Right ventricle myocardium inferior (tissue), 1 donor: ENCODE measurements at regions not wholly inside any gene's neighbourhood (a gene's known extent, or its start where the extent isn't known, plus 50 kb on each side); places are given as distances from the start of the nearest gene placed in this dataset.

Experiments
- ATAC-seq: fragments of 200-7000 bp; cut with Tn5 transposase; one replicate; pipeline ENCODE4 v1.9.1; 2020; ENCODE audit warnings: mild to moderate bottlenecking, moderate library complexity
- DNase-seq: peaks from one replicate; pipeline ENCODE4 v3.0.0; 2021; ENCODE audit errors: missing footprints
- intact Hi-C: fragments of 100-400 bp; cut with DNase I; formaldehyde crosslinking; loops from one replicate; pipeline ENCODE4 v1.11.0; 2022
- donor health status: DM: no; HTN: yes; CAD: no; lungs with severe emphysema.

DNA sequence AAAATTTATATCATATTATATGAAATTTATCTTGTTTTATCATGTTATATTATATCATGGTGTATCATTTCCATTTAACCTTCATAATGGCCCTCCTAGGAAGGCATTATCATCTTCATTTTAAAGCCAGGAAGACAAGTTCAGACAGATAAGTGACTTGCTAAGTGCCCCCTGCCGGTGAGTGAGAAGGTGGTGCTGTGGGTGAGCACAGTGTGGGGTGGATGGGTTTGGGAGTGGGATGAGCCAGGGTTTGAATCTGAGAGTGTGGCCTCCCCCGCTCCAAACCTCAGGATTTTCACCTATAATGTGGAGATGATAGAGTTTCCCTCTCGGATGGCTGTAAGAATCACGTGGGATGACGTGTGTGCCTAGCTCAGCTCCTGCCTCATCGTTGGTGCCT is 108.7 kb upstream of the IGSF21 start:
- intact Hi-C loops = no loop called here
- no peak for ATAC-seq
- no peak for DNase-seq

DNA sequence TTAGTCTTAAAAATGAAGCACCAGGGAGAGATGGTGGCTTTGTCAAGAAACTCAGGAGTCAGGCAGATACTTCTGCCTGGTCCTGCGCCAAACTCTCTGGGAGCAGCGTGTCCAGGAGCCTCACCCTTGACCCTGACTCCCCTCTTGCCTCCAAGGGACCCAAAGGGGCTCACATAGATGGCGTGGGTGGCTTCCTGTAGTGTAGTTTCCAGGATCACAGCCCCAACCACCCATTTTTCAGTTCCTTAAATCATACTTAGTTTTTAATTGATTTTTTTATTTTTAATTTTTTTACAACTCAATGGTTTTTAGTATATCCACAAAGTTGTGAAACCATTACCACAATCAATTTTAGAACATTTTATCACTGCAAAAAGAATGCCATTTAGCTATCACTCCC is 107.7 kb upstream of the IGSF21 start:
- DNase-seq (no peak), ATAC-seq (no peak)
- intact Hi-C loops = no loop called here

DNA sequence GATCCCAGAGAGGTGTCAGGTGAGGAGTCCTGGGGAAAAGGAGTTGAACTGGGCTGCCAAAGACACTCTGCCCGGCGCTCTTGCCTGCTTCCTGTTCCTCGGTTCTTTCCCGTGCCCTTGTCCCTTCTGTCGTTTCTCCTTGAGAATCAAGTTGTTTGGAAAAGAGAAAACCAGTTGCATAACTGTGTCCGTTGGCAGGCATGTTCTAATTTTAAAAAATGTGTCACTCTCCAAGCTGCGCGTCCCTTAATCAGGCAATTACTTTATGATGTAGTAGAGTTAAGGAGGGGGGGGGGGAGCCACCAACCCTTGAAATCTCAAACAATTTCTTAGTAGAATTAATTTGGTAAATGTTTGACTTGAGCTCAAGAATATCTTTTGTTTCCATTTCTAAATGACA is 105.9 kb upstream of the IGSF21 start:
- ATAC-seq (no peak), DNase-seq (no peak)
- intact Hi-C loops = no loop called here

DNA sequence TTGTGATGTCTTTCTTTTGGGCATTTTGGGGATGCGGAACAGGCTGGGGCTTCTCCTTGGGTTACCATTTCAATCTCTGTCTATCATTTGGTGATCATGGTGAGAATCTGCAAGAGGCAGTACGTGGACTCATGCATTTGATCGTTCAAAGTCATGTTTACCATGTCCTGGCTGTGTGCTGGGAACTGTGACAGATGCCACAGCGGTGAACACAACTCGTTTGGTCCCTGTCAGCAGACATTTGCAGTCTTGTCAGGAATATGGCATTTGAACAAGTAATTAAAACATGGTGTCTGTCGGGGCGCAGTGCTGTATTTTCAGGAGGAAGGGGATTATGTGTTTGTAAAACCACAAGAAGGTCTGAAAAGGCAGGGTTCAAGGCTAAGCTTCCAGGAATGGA is 103.3 kb upstream of the IGSF21 start:
- DNase-seq (no peak), ATAC-seq (no peak)
- intact Hi-C loops = no loop called here

DNA sequence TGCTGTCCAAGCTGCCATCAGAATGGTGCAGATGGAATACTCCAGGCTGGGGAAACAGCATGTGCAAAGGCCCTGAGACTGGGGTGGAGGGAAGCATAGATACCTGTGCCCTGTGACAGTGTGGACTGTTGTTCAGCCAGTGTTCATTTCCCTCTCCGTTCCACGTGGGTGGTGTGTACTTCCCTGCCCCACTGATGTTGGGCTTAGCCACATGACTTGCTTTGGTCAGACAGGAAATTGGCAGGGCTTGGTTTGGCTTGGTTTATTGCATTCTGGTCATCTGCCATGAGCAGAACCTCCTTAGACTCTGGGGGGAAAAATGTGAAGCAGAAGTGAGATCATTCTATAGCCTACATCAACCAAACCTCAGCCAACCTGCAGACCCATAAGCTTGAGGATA is 102.4 kb upstream of the IGSF21 start:
- no peak for DNase-seq
- ATAC-seq = no peak
- intact Hi-C loops = no loop called here

DNA sequence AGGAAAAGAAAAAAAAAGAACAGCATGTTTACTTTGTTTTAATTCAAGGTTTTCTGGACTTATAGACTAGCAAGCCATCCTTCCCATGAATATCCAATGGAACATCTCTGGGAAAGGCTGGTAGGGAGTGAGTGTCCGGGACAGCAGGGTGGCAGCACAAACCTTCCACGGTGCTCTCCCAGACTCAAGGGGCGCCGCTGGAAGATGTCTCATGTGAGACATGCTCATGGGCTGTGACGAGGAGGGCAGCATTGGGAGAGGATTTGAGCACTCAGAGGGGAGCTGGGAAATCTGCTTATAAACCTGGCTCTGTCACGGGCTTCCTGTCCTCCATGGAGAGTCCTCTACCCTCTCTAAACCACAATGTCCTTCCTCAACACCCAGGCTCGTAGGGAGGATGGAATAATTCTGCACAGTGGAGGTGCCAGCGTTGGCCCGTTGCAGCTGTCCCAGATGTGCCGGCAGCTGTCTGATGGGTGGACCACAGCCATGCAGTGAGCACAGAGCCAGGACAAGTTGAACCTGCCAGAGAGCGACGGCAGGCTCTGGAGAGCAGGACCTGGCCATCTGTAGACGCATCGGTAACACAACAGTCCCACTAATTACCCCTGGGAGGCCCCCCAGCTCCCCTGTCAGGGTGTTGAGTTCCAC is 100.1 kb upstream of the IGSF21 start:
- ATAC-seq (no peak), DNase-seq (no peak)
- intact Hi-C loops = no loop called here

DNA sequence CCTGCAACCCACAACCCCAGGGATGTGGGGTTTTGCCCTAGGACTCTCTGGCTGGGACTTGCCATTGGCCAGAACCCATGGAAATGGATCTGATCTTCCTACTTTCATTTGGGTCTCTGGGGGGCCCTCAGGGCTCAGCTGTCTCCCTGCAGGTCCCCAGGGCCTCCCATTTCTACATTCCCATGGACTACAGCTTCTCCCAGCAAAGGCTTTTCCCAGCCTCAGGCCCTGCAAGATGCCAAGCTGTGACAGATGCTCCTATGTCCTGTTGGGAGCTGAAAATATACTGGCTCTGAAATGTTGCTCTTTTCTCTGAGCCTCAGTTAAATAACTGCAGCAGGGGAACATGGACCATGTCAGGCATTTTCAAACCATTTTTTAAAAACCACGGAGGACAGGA is 99.5 kb upstream of the IGSF21 start:
- ATAC-seq = no peak
- DNase-seq = no peak
- intact Hi-C loops = no loop called here

DNA sequence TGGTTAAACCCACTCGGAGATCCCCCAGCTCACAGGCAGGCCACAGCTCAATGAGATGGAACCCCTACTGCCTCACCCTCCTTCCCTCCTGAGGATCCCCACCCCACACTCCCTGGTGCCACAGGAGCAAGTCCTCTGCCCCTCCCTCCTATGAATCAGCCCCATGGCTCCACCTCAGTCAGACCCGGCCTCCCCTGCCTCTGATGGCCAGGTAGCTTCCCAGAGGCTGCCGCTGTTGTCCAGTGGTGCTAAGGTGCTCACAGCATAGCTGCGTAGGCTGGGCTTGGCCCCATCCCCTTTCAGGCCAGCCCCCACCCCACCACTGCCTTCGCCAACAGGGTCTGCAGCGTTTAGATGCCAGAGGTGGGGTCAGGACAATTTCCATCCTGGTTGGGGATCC is 98.5 kb upstream of the IGSF21 start:
- intact Hi-C loops = no loop called here
- no peak for DNase-seq
- no peak for ATAC-seq

DNA sequence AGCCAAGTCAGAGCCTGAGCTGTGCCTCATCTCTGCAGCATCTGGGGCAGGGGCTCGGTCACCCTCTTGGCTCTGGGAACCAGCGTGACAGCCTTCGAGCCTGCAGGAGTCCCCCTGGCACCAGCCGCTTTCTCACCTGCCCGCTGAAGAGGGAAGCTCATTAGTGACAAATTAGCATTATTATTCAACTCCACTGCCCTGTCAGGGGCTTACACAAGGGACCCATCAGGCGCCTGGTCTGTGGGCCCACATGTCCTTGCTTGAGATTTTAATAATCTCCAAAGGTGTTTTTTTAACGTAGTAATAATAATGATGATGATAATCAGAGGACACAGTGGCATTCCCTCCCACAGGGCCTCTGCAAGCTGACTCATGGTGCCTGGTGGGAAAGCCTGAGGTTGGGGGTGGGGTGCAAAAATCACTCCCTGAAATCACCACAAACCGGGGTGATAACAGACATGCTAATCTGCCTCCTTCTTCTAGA is 98.1 kb upstream of the IGSF21 start:
- intact Hi-C loops = no loop called here
- ATAC-seq = no peak

DNA sequence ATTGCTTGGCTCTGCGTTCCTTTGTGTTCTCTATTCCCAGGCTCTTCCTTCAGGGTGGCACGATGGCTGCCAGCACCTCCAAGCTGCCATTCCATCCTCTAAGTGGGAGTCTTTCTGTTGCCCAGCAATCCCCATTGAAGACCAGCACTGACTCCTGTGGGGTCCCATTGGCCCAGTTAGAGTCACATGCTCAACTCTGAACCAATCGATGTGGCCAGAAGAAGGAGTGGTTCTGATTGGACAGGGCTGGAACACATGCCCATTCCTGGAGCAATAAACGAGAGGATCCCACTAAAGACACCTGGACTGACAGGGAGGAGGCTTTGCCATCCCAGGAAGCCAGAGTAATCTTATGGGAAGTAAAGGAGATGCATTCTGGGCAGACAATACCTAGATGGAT is 97.2 kb upstream of the IGSF21 start:
- ATAC-seq = no peak
- intact Hi-C loops = no loop called here
- no peak for DNase-seq

More for the DNA sequence above, 98.1 kb upstream of the IGSF21 start:
- no peak for DNase-seq

DNA sequence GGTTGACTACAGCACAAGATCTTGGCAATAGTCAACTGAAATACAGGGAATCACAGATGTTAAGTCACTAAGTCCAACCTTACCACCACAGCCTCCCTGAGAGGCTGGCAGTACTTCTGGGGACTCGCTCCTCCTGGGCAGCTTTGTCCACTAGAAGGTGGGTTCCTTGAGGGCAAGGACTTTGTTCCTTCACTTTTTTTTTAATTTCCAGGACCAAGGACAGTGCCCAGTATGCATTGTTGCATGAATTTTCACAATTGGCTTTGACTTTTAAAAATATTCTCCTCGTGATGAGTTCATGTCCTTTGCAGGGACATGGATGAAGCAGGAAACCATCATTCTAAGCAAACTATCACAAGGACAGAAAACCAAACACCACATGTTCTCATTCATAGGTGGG is 96.7 kb upstream of the IGSF21 start:
- no peak for DNase-seq
- no peak for ATAC-seq
- intact Hi-C loops = no loop called here

DNA sequence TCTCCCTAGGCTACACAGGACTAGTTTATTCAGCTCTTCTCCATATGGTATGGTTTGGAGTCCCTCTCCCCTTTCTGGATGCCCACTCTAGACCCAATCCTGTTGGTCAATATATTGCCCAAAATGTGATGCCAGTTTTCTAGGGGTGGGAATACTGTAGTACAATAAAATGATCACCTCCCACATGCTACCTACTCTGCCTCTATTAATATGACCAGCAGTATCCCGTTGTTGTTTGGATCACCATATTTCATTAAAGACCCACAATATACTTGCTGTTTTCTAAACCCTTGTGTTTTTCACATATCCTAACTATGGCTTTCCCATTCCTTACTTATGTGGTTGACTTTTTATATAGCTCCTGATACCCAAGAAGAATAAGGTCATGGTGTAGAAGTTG is 95.9 kb upstream of the IGSF21 start:
- intact Hi-C loops = no loop called here
- DNase-seq = no peak
- ATAC-seq = no peak

DNA sequence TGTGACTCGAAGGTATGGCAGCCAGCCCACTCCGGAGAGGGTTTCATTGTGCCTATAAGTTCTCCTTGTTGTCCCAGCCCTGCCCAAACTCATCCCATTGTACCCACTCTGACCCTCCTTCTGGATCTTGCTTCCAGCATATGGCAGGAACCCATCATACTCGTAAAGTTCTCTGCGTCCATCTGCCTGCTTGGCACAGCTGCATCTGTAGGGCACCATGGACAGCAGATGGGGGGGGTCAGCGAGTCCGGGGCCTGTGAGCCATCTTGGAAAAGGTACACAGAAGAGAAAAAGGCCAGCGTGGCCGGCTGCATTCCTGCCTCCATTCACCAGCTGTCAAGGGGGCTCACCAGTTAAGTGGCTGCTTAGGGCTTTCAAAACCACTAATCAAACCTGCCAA is 94.9 kb upstream of the IGSF21 start:
- intact Hi-C loops = no loop called here
- no peak for ATAC-seq
- no peak for DNase-seq

DNA sequence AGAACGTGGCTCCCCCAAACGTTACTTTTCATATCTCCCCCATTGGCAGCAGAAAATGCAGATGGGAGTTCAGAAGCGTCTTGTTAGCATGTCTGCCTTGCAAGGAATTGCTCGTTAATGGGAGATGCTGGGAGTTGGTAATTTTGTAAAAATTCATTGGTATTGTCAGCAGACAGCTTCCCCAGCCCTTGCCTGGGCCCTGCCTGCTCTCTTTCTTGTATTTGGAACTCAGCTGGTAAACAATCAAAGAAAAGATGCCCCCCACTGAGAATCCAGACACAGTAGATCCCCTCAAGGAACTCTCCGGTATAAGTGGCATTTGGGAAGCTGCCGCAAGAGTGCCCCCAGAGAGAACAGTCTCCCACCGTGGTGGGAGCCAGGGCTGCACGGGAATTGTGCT is 94.4 kb upstream of the IGSF21 start:
- DNase-seq = no peak
- no peak for ATAC-seq
- intact Hi-C loops = no loop called here

DNA sequence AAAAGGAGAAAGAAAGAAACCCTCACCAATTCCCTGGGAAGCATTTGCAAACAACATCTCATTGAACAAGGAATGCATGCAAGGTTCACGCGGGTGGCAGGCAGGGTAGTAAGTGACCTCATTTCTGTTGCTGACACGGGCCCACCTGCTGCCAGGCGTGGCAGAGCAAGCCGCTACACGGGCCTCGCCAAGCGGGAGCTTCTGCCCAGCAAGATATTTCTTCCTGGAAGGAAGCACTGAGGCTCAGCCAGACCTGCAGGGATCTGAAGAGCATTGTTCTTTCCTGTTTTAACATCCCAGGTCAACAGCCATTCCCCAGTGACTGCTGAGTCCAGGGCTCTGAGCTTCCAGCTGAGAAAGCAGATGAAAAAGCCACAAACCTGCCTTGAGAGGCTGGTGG is 91.9 kb upstream of the IGSF21 start:
- DNase-seq = no peak
- ATAC-seq = no peak

DNA sequence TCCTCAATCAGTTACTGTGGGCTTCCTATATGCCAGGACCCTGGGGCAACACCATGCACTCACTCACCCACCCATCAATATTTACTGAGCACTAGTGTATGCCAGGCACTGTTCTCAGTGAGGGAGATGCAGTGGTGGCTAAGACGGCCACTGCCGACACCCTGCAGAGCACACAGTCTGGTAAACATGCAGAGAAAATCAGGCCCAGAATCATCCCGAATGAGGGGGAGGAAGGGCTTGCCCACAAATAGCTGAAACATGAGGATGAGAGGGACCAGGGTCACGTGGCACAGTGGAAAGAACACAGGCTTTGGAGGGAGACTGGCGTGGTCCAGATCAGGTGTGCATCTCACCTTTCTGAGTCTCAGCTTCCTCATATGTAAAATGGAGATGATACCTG is 89.2 kb upstream of the IGSF21 start:
- DNase-seq = no peak
- intact Hi-C loops = no loop called here
- ATAC-seq = no peak

More for the DNA sequence above, 91.9 kb upstream of the IGSF21 start:
- intact Hi-C loops = no loop called here

DNA sequence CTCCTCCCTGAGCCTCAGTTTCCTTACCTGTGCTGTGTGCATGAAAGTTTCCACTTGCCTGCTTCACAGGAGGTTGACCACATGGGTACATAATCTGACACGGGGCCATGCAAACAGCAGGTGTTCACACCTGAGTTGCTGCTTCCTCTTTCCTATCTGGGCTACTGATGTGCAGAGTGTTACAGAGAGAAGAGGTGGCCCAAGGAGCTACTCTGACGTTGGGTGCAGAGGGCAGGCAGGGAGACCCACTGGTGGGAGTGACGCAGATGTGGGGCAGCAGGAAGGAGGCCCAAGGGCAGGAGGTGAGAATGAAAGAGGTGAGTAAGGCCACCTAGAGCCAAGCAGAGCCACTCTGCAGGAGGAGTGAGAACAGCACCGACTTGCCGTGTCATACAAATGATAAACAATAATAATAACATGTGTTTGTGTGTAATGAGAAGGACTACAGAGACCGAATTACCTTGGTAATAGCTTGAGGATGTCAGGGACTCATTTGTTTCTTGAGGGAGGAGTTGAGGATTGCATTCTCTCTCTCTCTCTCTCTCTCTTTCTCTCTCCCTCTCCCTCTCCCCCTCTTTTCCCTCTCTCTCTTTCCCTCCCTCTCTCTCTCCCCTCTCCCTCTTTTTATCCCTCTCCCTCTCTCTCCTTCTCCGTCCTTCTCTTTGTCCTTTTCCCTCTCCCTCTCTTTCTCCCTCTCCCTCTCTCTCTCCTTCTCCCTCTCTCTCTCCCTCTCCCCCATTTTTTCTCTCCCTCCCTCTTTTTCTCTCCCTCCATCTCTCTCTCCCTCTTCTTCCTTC is 87.4 kb upstream of the IGSF21 start:
- DNase-seq (no peak), ATAC-seq (no peak)
- intact Hi-C loops = no loop called here

DNA sequence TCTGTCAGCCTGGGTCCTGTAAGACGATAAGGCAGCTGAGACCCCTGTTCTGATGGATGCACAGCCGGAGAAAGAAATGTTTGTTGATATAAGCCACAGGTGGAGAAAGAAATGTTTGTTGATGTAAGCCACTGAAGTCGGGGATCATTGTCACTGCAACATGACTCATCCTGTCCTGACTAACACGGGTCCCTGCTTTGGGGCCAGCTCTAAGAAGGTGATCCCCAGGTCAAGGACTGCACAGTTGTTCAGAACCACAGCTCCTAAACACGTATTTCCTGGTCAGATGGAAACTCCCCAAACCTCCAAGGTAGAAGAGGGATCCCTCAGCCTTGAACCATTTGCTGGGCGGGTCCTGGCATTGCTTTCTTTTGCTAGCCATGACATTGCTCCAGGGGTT is 86.4 kb upstream of the IGSF21 start:
- intact Hi-C loops = no loop called here
- ATAC-seq (no peak), DNase-seq (no peak)

DNA sequence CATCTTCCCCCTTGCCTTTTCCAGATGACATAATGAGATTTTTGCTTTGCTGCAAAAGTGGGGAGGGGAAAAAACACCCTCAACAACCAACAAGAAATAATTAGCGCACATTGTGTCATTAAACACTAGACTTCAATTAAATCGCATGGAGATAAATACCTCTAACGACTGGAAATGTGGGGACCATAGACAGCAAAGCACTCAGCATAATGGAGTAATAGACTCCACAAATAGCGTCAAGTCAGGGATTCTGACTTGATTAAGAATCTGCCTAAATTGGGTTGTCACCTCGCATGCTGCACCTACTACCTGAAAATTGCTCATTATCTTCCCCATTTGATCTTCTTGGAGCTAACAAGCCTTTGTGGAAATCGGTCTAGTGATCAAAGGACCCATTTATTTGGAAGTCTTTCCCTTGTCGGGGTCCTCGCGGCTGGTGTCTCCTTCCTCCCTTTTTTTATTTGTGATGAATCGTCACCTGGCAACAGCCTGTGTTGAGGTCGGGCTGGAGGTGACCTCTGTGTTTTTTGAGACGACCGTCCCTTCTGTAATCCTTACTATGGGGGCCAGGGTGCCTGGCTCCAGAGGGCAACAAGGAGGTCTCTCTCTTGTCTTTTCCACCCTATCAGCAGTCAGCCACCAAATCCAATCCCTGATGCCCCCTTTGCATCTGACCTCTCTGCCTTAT is 75.3 kb upstream of the IGSF21 start:
- no peak for ATAC-seq
- intact Hi-C loops = no loop called here
- DNase-seq = no peak

DNA sequence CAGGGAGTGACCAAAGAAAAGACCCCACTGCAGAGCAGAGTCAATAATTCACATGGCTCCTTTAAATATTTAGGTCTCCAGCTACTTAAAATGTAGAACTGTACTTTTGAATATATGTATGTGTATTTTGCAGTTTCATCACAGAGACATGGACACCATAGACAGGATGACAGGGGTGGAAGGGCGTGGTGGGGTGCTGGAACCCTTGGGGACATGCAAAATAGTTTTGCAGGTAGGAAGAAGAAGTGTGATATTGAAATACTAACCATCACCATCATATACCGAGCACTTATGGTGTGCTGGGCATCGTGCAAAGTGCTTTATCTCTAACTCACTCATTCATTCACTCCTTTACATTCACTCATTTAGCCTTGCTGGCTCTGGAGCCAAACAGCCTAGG is 72.5 kb upstream of the IGSF21 start:
- ATAC-seq (no peak), DNase-seq (no peak)
- intact Hi-C loops = no loop called here
